MM.1S (cell line): ENCODE measurements at regions not wholly inside any gene's neighbourhood (a gene's known extent, or its start where the extent isn't known, plus 50 kb on each side); places are given as distances from the start of the nearest gene placed in this dataset.

Source experiments
- DNase-seq: peaks from one replicate; pipeline ENCODE4 v3.0.0-alpha.2; 2015
- H2AFZ ChIP-seq: fragments of 300-600 bp; sonication (generic); 2 replicates; pipeline ENCODE4 v1.6.0; 2016; ENCODE audit warnings: antibody characterized with exemption, low read length
- H3F3A ChIP-seq: fragments of 300-600 bp; sonication (generic); 2 replicates; pipeline ENCODE4 v1.6.1; 2016; ENCODE audit warnings: mild to moderate bottlenecking, antibody characterized with exemption, low read length, moderate library complexity, mixed read lengths; ENCODE audit not compliant: insufficient read depth
- H3K27ac ChIP-seq: fragments of 300-600 bp; sonication (generic); 2 replicates; pipeline ENCODE4 v1.5.1; 2016; ENCODE audit warnings: mild to moderate bottlenecking, low read length
- H3K27me3 ChIP-seq: fragments of 300-600 bp; sonication (generic); replicated peaks from 2 replicates; pipeline ENCODE4 v1.6.0; 2016; ENCODE audit warnings: low read length; ENCODE audit not compliant: insufficient read depth
- H3K36me3 ChIP-seq: fragments of 300-600 bp; sonication (generic); replicated peaks from 2 replicates; pipeline ENCODE4 v1.6.1; 2016; ENCODE audit warnings: mild to moderate bottlenecking, low read length, mixed read lengths; ENCODE audit not compliant: insufficient read depth
- H3K4me1 ChIP-seq: fragments of 300-600 bp; sonication (generic); 2 replicates; pipeline ENCODE4 v1.6.1; 2016; ENCODE audit warnings: low read length, mixed read lengths
- H3K4me2 ChIP-seq: fragments of 300-600 bp; sonication (generic); 2 replicates; pipeline ENCODE4 v1.6.0; 2016; ENCODE audit warnings: low read depth, low read length
- H3K4me3 ChIP-seq: fragments of 300-600 bp; sonication (generic); 2 replicates; pipeline ENCODE4 v1.5.1; 2016; ENCODE audit warnings: low read length, mixed read lengths
- H3K79me2 ChIP-seq: fragments of 300-600 bp; sonication (generic); 2 replicates; pipeline ENCODE4 v1.6.1; 2016; ENCODE audit warnings: mixed run types, low read length, mixed read lengths
- H3K9ac ChIP-seq: fragments of 300-600 bp; sonication (generic); 2 replicates; pipeline ENCODE4 v1.6.1; 2016; ENCODE audit warnings: low read length, mixed read lengths
- H3K9me2 ChIP-seq: fragments of 300-600 bp; sonication (generic); replicated peaks from 2 replicates; pipeline ENCODE4 v1.6.1; 2016; ENCODE audit warnings: mild to moderate bottlenecking, low read length, mixed read lengths; ENCODE audit not compliant: insufficient read depth
- H3K9me3 ChIP-seq: fragments of 300-600 bp; sonication (generic); replicated peaks from 2 replicates; pipeline ENCODE4 v1.6.1; 2016; ENCODE audit warnings: mild to moderate bottlenecking, low read length, mixed read lengths; ENCODE audit not compliant: insufficient read depth
- H4K20me1 ChIP-seq: fragments of 300-600 bp; sonication (generic); 2 replicates; pipeline ENCODE4 v1.6.1; 2016; ENCODE audit warnings: mild to moderate bottlenecking, low read length, moderate library complexity, mixed read lengths; ENCODE audit not compliant: insufficient read depth
- CTCF ChIP-seq: fragments of 300-600 bp; sonication (generic); IDR thresholded peaks from 2 replicates; pipeline ENCODE4 v1.5.1; 2016; ENCODE audit warnings: antibody characterized with exemption, low read length, mixed read lengths
- EZH2 ChIP-seq: fragments of 300-600 bp; sonication (generic); optimal IDR thresholded peaks from 2 replicates; pipeline ENCODE3; 2017; ENCODE audit warnings: low read depth, mild to moderate bottlenecking, antibody characterized with exemption, low read length, mixed read lengths
- EZH2phosphoT487 ChIP-seq: fragments of 300-600 bp; sonication (generic); IDR thresholded peaks from 2 replicates; pipeline ENCODE4 v1.6.1; 2018; ENCODE audit warnings: antibody characterized with exemption, low read length

GRCh38 chr14:36394593-36394992 lies 74.2 kb upstream of the MBIP start:
- Histone ChIP-seq H3K27me3 (no peaks in the 10 kb centered on the region), H3K27ac (no peak overlapping the region), H3K9me2 (no peaks in the 10 kb centered on the region), H3K9ac (no peak overlapping the region), H2AFZ (no peak overlapping the region), H4K20me1 (no peaks in the 10 kb centered on the region), H3K4me1 (no peaks in the 10 kb centered on the region), H3F3A (no peaks in the 10 kb centered on the region), H3K36me3 (no peaks in the 10 kb centered on the region), H3K79me2 (no peaks in the 10 kb centered on the region), H3K4me2 (no peak overlapping the region), H3K4me3 (no peak overlapping the region), H3K9me3 (no peaks in the 10 kb centered on the region)
- no peak for DNase-seq
- TF ChIP-seq EZH2 (no peak), CTCF (no peak), EZH2phosphoT487 (no peak)

GRCh38 chr14:36390718-36391117 lies 70.3 kb upstream of the MBIP start:
- Histone ChIP-seq H3K4me1 (no peaks in the 10 kb centered on the region), H3K9me2 (no peaks in the 10 kb centered on the region), H3K9me3 (no peaks in the 10 kb centered on the region), H3K4me3 (no peak overlapping the region), H3K79me2 (no peaks in the 10 kb centered on the region), H3K4me2 (no peak overlapping the region), H3F3A (no peaks in the 10 kb centered on the region), H3K27me3 (no peaks in the 10 kb centered on the region), H3K27ac (no peak overlapping the region), H4K20me1 (no peaks in the 10 kb centered on the region), H3K36me3 (no peaks in the 10 kb centered on the region), H2AFZ (no peak overlapping the region), H3K9ac (no peak overlapping the region)
- no peak for DNase-seq
- TF ChIP-seq EZH2: no peak

GRCh38 chr14:36383767-36384431 lies 63.5 kb upstream of the MBIP start:
- Histone ChIP-seq H3K27ac (no peak overlapping the region), H3K36me3 (no peaks in the 10 kb centered on the region), H3K4me1 (no peaks in the 10 kb centered on the region), H2AFZ (no peak overlapping the region), H3K9me3 (no peaks in the 10 kb centered on the region), H3K79me2 (no peaks in the 10 kb centered on the region), H3K4me2 (no peak overlapping the region), H3K27me3 (no peaks in the 10 kb centered on the region), H3K9ac (no peak overlapping the region), H3F3A (no peaks in the 10 kb centered on the region), H3K9me2 (no peaks in the 10 kb centered on the region), H4K20me1 (no peaks in the 10 kb centered on the region), H3K4me3 (no peak overlapping the region)
- no peak for TF ChIP-seq EZH2
- TF ChIP-seq EZH2phosphoT487: no peak
- TF ChIP-seq CTCF: no peak
- DNase-seq: no peak

DNA sequence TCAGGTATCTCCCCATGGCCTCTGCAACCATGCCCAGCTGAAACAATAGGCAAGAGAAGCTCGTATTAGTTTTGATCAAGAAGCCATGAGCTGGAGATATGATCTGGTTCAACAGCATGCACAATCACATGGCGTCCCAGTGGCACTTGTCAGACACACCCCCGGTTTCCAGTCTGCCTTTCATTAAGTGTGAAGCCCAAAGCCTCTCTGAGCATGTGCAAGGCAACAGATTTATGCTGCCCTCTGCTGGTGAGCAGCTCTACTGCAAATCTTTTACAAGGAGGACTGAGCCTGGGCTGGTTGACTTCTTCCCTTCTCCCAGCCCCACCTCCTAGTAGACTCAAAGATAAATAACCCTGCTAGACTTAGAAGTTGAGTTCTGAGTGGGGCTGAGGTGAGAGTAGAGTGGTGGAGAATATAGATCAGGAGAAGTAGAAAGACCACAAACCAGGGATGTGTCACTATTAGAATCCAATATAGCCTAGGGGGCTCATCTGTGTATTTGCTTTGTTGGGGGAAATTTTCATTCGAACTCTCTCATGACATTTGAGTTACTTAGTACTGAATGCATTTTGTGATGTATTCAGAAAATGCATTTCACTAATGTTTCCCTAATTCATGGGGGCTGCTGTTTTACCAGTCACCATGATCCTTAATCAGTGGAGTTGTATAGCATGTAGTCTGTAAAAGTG lies 53.7 kb upstream of the MBIP start:
- H4K20me1 ChIP-seq: no peaks in the 10 kb centered on the region
- H3K27me3 ChIP-seq: no peaks in the 10 kb centered on the region
- H3K4me3 ChIP-seq: no peak overlapping the region
- no peaks in the 10 kb centered on the region for H3K36me3 ChIP-seq
- H3K4me1 ChIP-seq: no peaks in the 10 kb centered on the region
- no peaks in the 10 kb centered on the region for H3K79me2 ChIP-seq
- no peaks in the 10 kb centered on the region for H3F3A ChIP-seq
- H3K27ac ChIP-seq: no peak overlapping the region
- no peak overlapping the region for H3K4me2 ChIP-seq
- no peak for TF ChIP-seq EZH2
- no peak for TF ChIP-seq EZH2phosphoT487
- TF ChIP-seq CTCF: peak; percentile 62
- H3K9ac ChIP-seq: no peak overlapping the region
- H3K9me3 ChIP-seq: no peaks in the 10 kb centered on the region
- DNase-seq: peak; percentile 72
- no peaks in the 10 kb centered on the region for H3K9me2 ChIP-seq
- no peak overlapping the region for H2AFZ ChIP-seq
